Neutrophil (primary cell): ENCODE measurements at regions not wholly inside any gene's neighbourhood (a gene's known extent, or its start where the extent isn't known, plus 50 kb on each side); places are given as distances from the start of the nearest gene placed in this dataset.

Experiments used
- H3K27ac ChIP-seq: fragments of 200-600 bp; sonication (generic); 2 replicates; pipeline ENCODE4 v1.5.1; 2016; ENCODE audit warnings: mild to moderate bottlenecking, moderate library complexity
- H3K27me3 ChIP-seq: fragments of 200-600 bp; sonication (generic); 2 replicates; pipeline ENCODE4 v1.6.0; 2016; ENCODE audit warnings: mild to moderate bottlenecking
- H3K36me3 ChIP-seq: fragments of 200-600 bp; sonication (generic); 2 replicates; pipeline ENCODE4 v1.5.1; 2017
- H3K4me1 ChIP-seq, 2 experiments: fragments of 200-600 bp in 1 of 2; sonication (generic) in 1 of 2; 1 replicate in 1 of 2; 2 replicates in 1 of 2; pipeline versions ENCODE4 v1.5.1 to v1.6.1; 2013 to 2016; ENCODE audit warnings: low read depth in 1 of 2, low read length in 1 of 2, mild to moderate bottlenecking in 1 of 2, moderate library complexity in 1 of 2; ENCODE audit not compliant: control insufficient read depth in 1 of 2, insufficient read depth in 1 of 2
- H3K4me3 ChIP-seq, 2 experiments: fragments of 200-600 bp in 1 of 2; sonication (generic) in 1 of 2; 1 replicate in 1 of 2; 2 replicates in 1 of 2; pipeline ENCODE4 v1.5.1; 2013 to 2016; ENCODE audit warnings: low read depth in 1 of 2, low read length in 1 of 2, mild to moderate bottlenecking in 1 of 2, moderate library complexity in 1 of 2
- H3K9me3 ChIP-seq: fragments of 200-600 bp; sonication (generic); 2 replicates; pipeline ENCODE4 v1.5.1; 2016
- CTCF ChIP-seq: fragments of 200-600 bp; sonication (generic); IDR thresholded peaks from 2 replicates; pipeline ENCODE4 v1.5.1; 2016; ENCODE audit warnings: antibody characterized with exemption

- Histone ChIP-seq H3K9me3 (no peaks in the 10 kb centered on the region), H3K36me3 (no peaks in the 10 kb centered on the region), H3K27ac (no peak overlapping the region), H3K4me1 (no peaks in the 10 kb centered on the region), H3K27me3 (no peaks in the 10 kb centered on the region), H3K4me3 (no peak overlapping the region)
- TF ChIP-seq CTCF = no peak
Observed at GRCh38 chr12:90122681-90123080, 414.0 kb upstream of the ATP2B1 start.

- H3K4me3 ChIP-seq = no peak overlapping the region
- H3K27me3 ChIP-seq = no peaks in the 10 kb centered on the region
- TF ChIP-seq CTCF = no peak
- H3K27ac ChIP-seq = no peak overlapping the region
- H3K4me1 ChIP-seq = no peaks in the 10 kb centered on the region
- no peaks in the 10 kb centered on the region for H3K9me3 ChIP-seq
- no peaks in the 10 kb centered on the region for H3K36me3 ChIP-seq
Observed at GRCh38 chr12:90120627-90121026, 412.0 kb upstream of the ATP2B1 start.

GRCh38 chr12:90112666-90113065, 404.0 kb upstream of the ATP2B1 start:
- Histone ChIP-seq H3K4me1 (no peaks in the 10 kb centered on the region), H3K36me3 (no peaks in the 10 kb centered on the region), H3K27me3 (no peaks in the 10 kb centered on the region), H3K4me3 (no peak overlapping the region), H3K9me3 (no peaks in the 10 kb centered on the region), H3K27ac (no peak overlapping the region)
- TF ChIP-seq CTCF = no peak

- H3K36me3 ChIP-seq = no peaks in the 10 kb centered on the region
- no peaks in the 10 kb centered on the region for H3K9me3 ChIP-seq
- TF ChIP-seq CTCF = no peak
- no peaks in the 10 kb centered on the region for H3K4me1 ChIP-seq
- H3K4me3 ChIP-seq = no peak overlapping the region
- H3K27me3 ChIP-seq = no peaks in the 10 kb centered on the region
- H3K27ac ChIP-seq = no peak overlapping the region
Observed at GRCh38 chr12:90111791-90112580, 403.3 kb upstream of the ATP2B1 start.

- H3K4me1 ChIP-seq = no peaks in the 10 kb centered on the region
Observed at GRCh38 chr12:90106568-90106967, 397.9 kb upstream of the ATP2B1 start.

More at GRCh38 chr12:90106568-90106967, 397.9 kb upstream of the ATP2B1 start:
- no peaks in the 10 kb centered on the region for H3K36me3 ChIP-seq
- TF ChIP-seq CTCF = no peak
- no peaks in the 10 kb centered on the region for H3K9me3 ChIP-seq
- no peak overlapping the region for H3K27ac ChIP-seq
- no peaks in the 10 kb centered on the region for H3K27me3 ChIP-seq
- H3K4me3 ChIP-seq = no peak overlapping the region
